Astrocyte of the spinal cord (primary cell): ENCODE measurements at regions not wholly inside any gene's neighbourhood (a gene's known extent, or its start where the extent isn't known, plus 50 kb on each side); places are given as distances from the start of the nearest gene placed in this dataset.

Experiments used
- DNase-seq: peaks from one replicate; pipeline ENCODE4 v3.0.0; 2011; ENCODE audit warnings: low read depth, low spot score
- H3K4me3 ChIP-seq: 2 replicates; pipeline ENCODE4 v1.5.1; 2011; ENCODE audit warnings: low read depth, mild to moderate bottlenecking, low read length, moderate library complexity
- CTCF ChIP-seq: IDR thresholded peaks from 2 replicates; pipeline ENCODE4 v1.5.1; 2012; ENCODE audit warnings: low read depth, mild to moderate bottlenecking, low read length, inconsistent platforms
- in situ Hi-C: cut with HindIII; loops from 2 replicates; pipeline ENCODE4 v1.10.0; 2017; ENCODE audit warnings: low sequenced_read_pairs

GRCh38 chr14:58788655-58789503 lies 151.1 kb downstream of the DACT1 start:
- no peak for TF ChIP-seq CTCF
- in situ Hi-C loops, result no loop called here
- H3K4me3 ChIP-seq, result no peak overlapping the region
- DNase-seq, result no peak

- H3K4me3 ChIP-seq, result no peak overlapping the region
- in situ Hi-C loops, result no loop called here
- no peak for TF ChIP-seq CTCF
- DNase-seq, result no peak
Observed at GRCh38 chr14:58789736-58790135, 152.0 kb downstream of the DACT1 start.

GRCh38 chr14:58792416-58792815 lies 154.7 kb downstream of the DACT1 start:
- in situ Hi-C loops, result no loop called here
- TF ChIP-seq CTCF, result no peak
- H3K4me3 ChIP-seq, result no peak overlapping the region
- DNase-seq, result no peak

GRCh38 chr14:58793131-58793740 lies 155.5 kb downstream of the DACT1 start:
- no peak for DNase-seq
- in situ Hi-C loops, result no loop called here
- no peak for TF ChIP-seq CTCF
- no peak overlapping the region for H3K4me3 ChIP-seq

- H3K4me3 ChIP-seq, result no peak overlapping the region
- in situ Hi-C loops, result no loop called here
- no peak for DNase-seq
- TF ChIP-seq CTCF, result no peak
Observed at GRCh38 chr14:58794993-58795762, 157.4 kb downstream of the DACT1 start.

GRCh38 chr14:58796242-58797009 lies 158.7 kb downstream of the DACT1 start:
- no peak for DNase-seq
- no peak for TF ChIP-seq CTCF
- in situ Hi-C loops, result no loop called here
- no peak overlapping the region for H3K4me3 ChIP-seq
